Smooth muscle cell (in vitro differentiated cells): ENCODE measurements at regions not wholly inside any gene's neighbourhood (a gene's known extent, or its start where the extent isn't known, plus 50 kb on each side); places are given as distances from the start of the nearest gene placed in this dataset.
A peak's percentile ranks its signal among the peaks of the same experiment; 100 is the strongest.

ENCODE experiments used
- DNase-seq: peaks from one replicate; lab custom pipeline; 2025; ENCODE audit not compliant: unreplicated experiment; lab: John Stamatoyannopoulos, UW
- H2AFZ ChIP-seq: fragments of 200-600 bp; sonication (generic); 2 replicates; pipeline ENCODE4 v1.6.0; 2016; ENCODE audit warnings: antibody characterized with exemption, low read depth, mild to moderate bottlenecking
- H3F3A ChIP-seq: fragments of 200-600 bp; sonication (generic); 2 replicates; pipeline ENCODE4 v1.6.0; 2017; ENCODE audit warnings: antibody characterized with exemption, low read depth
- H3K27ac ChIP-seq: fragments of 200-600 bp; sonication (generic); 2 replicates; pipeline ENCODE4 v1.5.1; 2016; ENCODE audit warnings: low read depth, mild to moderate bottlenecking
- H3K27me3 ChIP-seq: fragments of 200-600 bp; sonication (generic); 2 replicates; pipeline ENCODE4 v1.6.1; 2016; ENCODE audit warnings: low read depth, mild to moderate bottlenecking
- H3K36me3 ChIP-seq: fragments of 200-600 bp; sonication (generic); 2 replicates; pipeline ENCODE4 v1.5.1; 2016; ENCODE audit warnings: low read depth
- H3K4me1 ChIP-seq: fragments of 200-600 bp; sonication (generic); 2 replicates; pipeline ENCODE4 v1.5.1; 2016; ENCODE audit warnings: low read depth
- H3K4me2 ChIP-seq: fragments of 200-600 bp; sonication (generic); 2 replicates; pipeline ENCODE4 v1.6.0; 2016; ENCODE audit warnings: mild to moderate bottlenecking
- H3K4me3 ChIP-seq: fragments of 200-600 bp; sonication (generic); 2 replicates; pipeline ENCODE4 v1.5.1; 2016; ENCODE audit warnings: mild to moderate bottlenecking
- H3K79me2 ChIP-seq: fragments of 200-600 bp; sonication (generic); 2 replicates; pipeline ENCODE4 v1.6.0; 2016; ENCODE audit warnings: low read depth, mild to moderate bottlenecking
- H3K9ac ChIP-seq: fragments of 200-600 bp; sonication (generic); 2 replicates; pipeline ENCODE4 v1.6.0; 2016; ENCODE audit warnings: low read depth
- H3K9me3 ChIP-seq: fragments of 200-600 bp; sonication (generic); replicated peaks from 2 replicates; pipeline ENCODE4 v1.5.1; 2016; ENCODE audit warnings: low read depth
- H4K20me1 ChIP-seq: fragments of 200-600 bp; sonication (generic); 2 replicates; pipeline ENCODE4 v1.6.0; 2016; ENCODE audit warnings: low read depth
- CTCF ChIP-seq: fragments of 200-600 bp; sonication (generic); IDR thresholded peaks from 2 replicates; pipeline ENCODE4 v1.5.1; 2017; ENCODE audit warnings: borderline replicate concordance, mild to moderate bottlenecking, antibody characterized with exemption; ENCODE audit not compliant: insufficient read depth, poor library complexity, severe bottlenecking
- WGBS: methylation state at CpG from one replicate; pipeline ENCODE4 v1.1.7; 2016; ENCODE audit warnings: low lambda C conversion rate; 5-methylcytosine and 5-hydroxymethylcytosine counted together

GRCh38 chr2:219792446-219792845 is 165.0 kb downstream of the SLC4A3 start:
- H3K79me2 ChIP-seq: no peaks in the 10 kb centered on the region
- H3K36me3 ChIP-seq: no peaks in the 10 kb centered on the region
- WGBS: 94% methylated on average over 4 of the region's 4 CpGs
- H3K27me3 ChIP-seq: peaks cover 3% of the 10 kb centered on the region
- no peaks in the 10 kb centered on the region for H3F3A ChIP-seq
- H3K9ac ChIP-seq: no peak overlapping the region
- no peak overlapping the region for H3K4me2 ChIP-seq
- H3K9me3 ChIP-seq: no peaks in the 10 kb centered on the region
- H3K27ac ChIP-seq: no peak overlapping the region
- H4K20me1 ChIP-seq: no peaks in the 10 kb centered on the region
- TF ChIP-seq CTCF: no peak
- H3K4me1 ChIP-seq: no peaks in the 10 kb centered on the region
- DNase-seq: no peak
- no peak overlapping the region for H2AFZ ChIP-seq
- no peak overlapping the region for H3K4me3 ChIP-seq

- Histone ChIP-seq H3K4me1 (no peaks in the 10 kb centered on the region), H4K20me1 (no peaks in the 10 kb centered on the region), H3K79me2 (no peaks in the 10 kb centered on the region), H2AFZ (no peak overlapping the region), H3F3A (no peaks in the 10 kb centered on the region), H3K4me3 (no peak overlapping the region), H3K27ac (no peak overlapping the region), H3K27me3 (peaks cover 3% of the 10 kb centered on the region), H3K4me2 (no peak overlapping the region), H3K36me3 (no peaks in the 10 kb centered on the region), H3K9me3 (no peaks in the 10 kb centered on the region), H3K9ac (no peak overlapping the region)
- WGBS: 90% methylated on average over 2 of the region's 2 CpGs
- DNase-seq: no peak
- no peak for TF ChIP-seq CTCF
Measured at GRCh38 chr2:219798430-219798829, 171.0 kb downstream of the SLC4A3 start.

- DNase-seq: no peak
- Histone ChIP-seq H3K4me2 (peak overlapping the region; percentile 36), H3K79me2 (no peaks in the 10 kb centered on the region), H3K27ac (no peak overlapping the region), H3K9ac (no peak overlapping the region), H3K4me3 (no peak overlapping the region), H3K4me1 (no peaks in the 10 kb centered on the region), H4K20me1 (no peaks in the 10 kb centered on the region), H2AFZ (no peak overlapping the region), H3F3A (no peaks in the 10 kb centered on the region), H3K9me3 (peaks cover 4% of the 10 kb centered on the region), H3K27me3 (no peaks in the 10 kb centered on the region), H3K36me3 (no peaks in the 10 kb centered on the region)
- 77% methylated on average over 2 of the region's 2 CpGs for WGBS
- TF ChIP-seq CTCF: no peak
Measured at GRCh38 chr2:219803294-219803693, 175.9 kb downstream of the SLC4A3 start.

GRCh38 chr2:219810895-219811294 is 183.5 kb downstream of the SLC4A3 start:
- H3K27me3 ChIP-seq: no peaks in the 10 kb centered on the region
- DNase-seq: no peak
- no peaks in the 10 kb centered on the region for H3K4me1 ChIP-seq
- H4K20me1 ChIP-seq: no peaks in the 10 kb centered on the region
- H3K79me2 ChIP-seq: no peaks in the 10 kb centered on the region
- no peak overlapping the region for H3K27ac ChIP-seq
- TF ChIP-seq CTCF: no peak
- H3K9me3 ChIP-seq: peaks cover 4% of the 10 kb centered on the region
- no peaks in the 10 kb centered on the region for H3F3A ChIP-seq
- H3K4me2 ChIP-seq: no peak overlapping the region
- H2AFZ ChIP-seq: no peak overlapping the region
- H3K4me3 ChIP-seq: no peak overlapping the region
- no peak overlapping the region for H3K9ac ChIP-seq
- no peaks in the 10 kb centered on the region for H3K36me3 ChIP-seq
